A673 (cell line): ENCODE measurements at regions not wholly inside any gene's neighbourhood (a gene's known extent, or its start where the extent isn't known, plus 50 kb on each side); places are given as distances from the start of the nearest gene placed in this dataset.

Experiments
- BruUV-seq: library from RNA; stranded (reverse); fragments of 400-500 nt; replicated peaks from 2 replicates; lab custom pipeline; 2021; lab: Mats Ljungman, UMichigan
- CTCF ChIA-PET: fragments of 300-600 bp; sonication (Branson Sonifier 250); formaldehyde crosslinking; loops from one replicate; lab custom pipeline; 2022; ENCODE audit warnings: antibody characterized with exemption; lab: Charles Lee
- POLR2A ChIA-PET: fragments of 300-600 bp; sonication (Branson Sonifier 250); formaldehyde crosslinking; loops from one replicate; lab custom pipeline; 2022; ENCODE audit warnings: antibody characterized with exemption; ENCODE audit not compliant: low non-redundant PET; lab: Charles Lee
- DNase-seq: peaks from one replicate; pipeline ENCODE4 v3.0.0-alpha.2; 2015; ENCODE audit warnings: low spot score
- H3K27ac ChIP-seq: fragments of 200-600 bp; sonication (generic); 2 replicates; pipeline ENCODE4 v1.5.1; 2016; ENCODE audit warnings: mixed run types, low read depth, mild to moderate bottlenecking, mixed read lengths, antibody characterized with exemption, low read length; ENCODE audit not compliant: poor library complexity, severe bottlenecking
- H3K27me3 ChIP-seq: fragments of 200-600 bp; sonication (generic); replicated peaks from 2 replicates; pipeline ENCODE4 v1.6.1; 2017; ENCODE audit warnings: mixed run types, low read depth, mild to moderate bottlenecking, mixed read lengths, antibody characterized with exemption, low read length; ENCODE audit not compliant: insufficient read depth, poor library complexity
- H3K36me3 ChIP-seq: fragments of 200-600 bp; sonication (generic); 2 replicates; pipeline ENCODE4 v1.6.1; 2016; ENCODE audit warnings: mixed run types, mild to moderate bottlenecking, mixed read lengths, antibody characterized with exemption, low read length; ENCODE audit not compliant: insufficient read depth, poor library complexity, severe bottlenecking
- H3K4me1 ChIP-seq: fragments of 200-600 bp; sonication (generic); 2 replicates; pipeline ENCODE4 v1.6.1; 2017; ENCODE audit warnings: mixed run types, mild to moderate bottlenecking, mixed read lengths, antibody characterized with exemption, low read length; ENCODE audit not compliant: insufficient read depth, poor library complexity, severe bottlenecking
- H3K4me3 ChIP-seq: fragments of 200-600 bp; sonication (generic); 2 replicates; pipeline ENCODE4 v1.5.1; 2016; ENCODE audit warnings: low read depth, mixed run types, mild to moderate bottlenecking, mixed read lengths, low read length; ENCODE audit not compliant: poor library complexity, severe bottlenecking
- H3K9me3 ChIP-seq: fragments of 200-600 bp; sonication (generic); 2 replicates; pipeline ENCODE4 v1.6.1; 2016; ENCODE audit warnings: mixed run types, low read depth, mild to moderate bottlenecking, mixed read lengths, antibody characterized with exemption, low read length; ENCODE audit not compliant: poor library complexity, severe bottlenecking
- EZH2 ChIP-seq: fragments of 200-600 bp; sonication (generic); IDR thresholded peaks from 2 replicates; pipeline ENCODE4 v1.6.1; 2017; ENCODE audit warnings: borderline replicate concordance, low read depth, mild to moderate bottlenecking, mixed read lengths, antibody characterized with exemption, low read length; ENCODE audit not compliant: poor library complexity, severe bottlenecking
- intact Hi-C: fragments of 100-400 bp; cut with micrococcal nuclease; formaldehyde crosslinking; loops from one replicate; pipeline ENCODE4 v1.10.0; 2022; ENCODE audit not compliant: unreplicated experiment
- TF ChIP-seq, protein P1 (sequence below): fragments of 300-800, 200-600 bp; sonication (generic); conservative IDR thresholded peaks from 2 replicates; pipeline ENCODE4 v1.5.1; 2017; ENCODE audit warnings: low read depth, mild to moderate bottlenecking, antibody characterized with exemption, low read length, moderate library complexity, mixed read lengths

DNA sequence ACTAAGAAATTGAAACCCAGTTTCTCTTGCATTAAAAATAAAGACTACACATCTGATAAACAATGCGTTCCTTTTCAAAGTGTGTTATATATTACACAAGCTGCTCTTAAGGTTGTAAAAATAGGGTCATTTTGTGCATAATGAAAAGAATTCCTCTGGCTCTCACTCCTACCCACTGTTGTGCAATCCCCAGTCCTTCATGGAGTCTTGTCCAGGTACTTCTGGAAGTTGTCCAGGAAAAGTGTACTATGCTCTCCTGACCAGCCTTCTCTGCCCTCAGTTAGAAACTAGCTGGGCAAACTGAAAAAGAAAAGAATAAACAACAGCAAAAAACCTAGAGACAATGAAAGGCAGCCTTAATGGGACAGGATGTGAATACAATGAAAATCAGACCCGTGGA, 345.5 kb upstream of the PAPPA start:
- CTCF ChIA-PET, result no interaction called here

DNA sequence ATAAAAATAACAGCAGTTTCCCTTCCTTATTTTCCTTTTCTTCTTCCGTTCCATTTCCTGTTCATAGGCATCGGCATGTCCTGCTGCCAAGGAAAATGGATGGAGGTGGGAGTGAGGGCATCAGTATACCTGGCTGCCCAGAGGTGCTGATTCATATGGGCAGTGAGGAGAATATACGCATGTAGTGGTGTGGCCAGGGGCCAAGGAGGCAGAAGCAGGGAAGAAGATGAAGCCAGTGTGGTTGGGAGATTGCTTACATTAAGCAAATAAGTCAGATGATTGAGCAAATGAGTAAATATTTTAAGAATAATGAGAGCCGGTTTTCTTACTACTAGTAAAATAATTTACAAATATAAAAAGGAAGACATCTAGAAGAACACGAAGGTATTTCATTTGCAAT, 344.9 kb upstream of the PAPPA start:
- Histone ChIP-seq H3K36me3 (no peaks in the 10 kb centered on the region), H3K27me3 (no peaks in the 10 kb centered on the region), H3K4me1 (no peaks in the 10 kb centered on the region), H3K4me3 (no peak overlapping the region), H3K9me3 (no peaks in the 10 kb centered on the region), H3K27ac (no peak overlapping the region)
- DNase-seq, result no peak
- intact Hi-C loops, result no loop called here
- TF ChIP-seq, protein P1, sequence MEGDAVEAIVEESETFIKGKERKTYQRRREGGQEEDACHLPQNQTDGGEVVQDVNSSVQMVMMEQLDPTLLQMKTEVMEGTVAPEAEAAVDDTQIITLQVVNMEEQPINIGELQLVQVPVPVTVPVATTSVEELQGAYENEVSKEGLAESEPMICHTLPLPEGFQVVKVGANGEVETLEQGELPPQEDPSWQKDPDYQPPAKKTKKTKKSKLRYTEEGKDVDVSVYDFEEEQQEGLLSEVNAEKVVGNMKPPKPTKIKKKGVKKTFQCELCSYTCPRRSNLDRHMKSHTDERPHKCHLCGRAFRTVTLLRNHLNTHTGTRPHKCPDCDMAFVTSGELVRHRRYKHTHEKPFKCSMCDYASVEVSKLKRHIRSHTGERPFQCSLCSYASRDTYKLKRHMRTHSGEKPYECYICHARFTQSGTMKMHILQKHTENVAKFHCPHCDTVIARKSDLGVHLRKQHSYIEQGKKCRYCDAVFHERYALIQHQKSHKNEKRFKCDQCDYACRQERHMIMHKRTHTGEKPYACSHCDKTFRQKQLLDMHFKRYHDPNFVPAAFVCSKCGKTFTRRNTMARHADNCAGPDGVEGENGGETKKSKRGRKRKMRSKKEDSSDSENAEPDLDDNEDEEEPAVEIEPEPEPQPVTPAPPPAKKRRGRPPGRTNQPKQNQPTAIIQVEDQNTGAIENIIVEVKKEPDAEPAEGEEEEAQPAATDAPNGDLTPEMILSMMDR, result no peak
- TF ChIP-seq EZH2, result no peak
- ChIA-PET CTCF (no interaction called here), POLR2A (no interaction called here)
- BruUV-seq, result no TSS peak

More for the DNA sequence above, 345.5 kb upstream of the PAPPA start:
- TF ChIP-seq, protein P1, result no peak
- TF ChIP-seq EZH2, result no peak
- no TSS peak for BruUV-seq
- Histone ChIP-seq H3K27me3 (no peaks in the 10 kb centered on the region), H3K36me3 (no peaks in the 10 kb centered on the region), H3K4me1 (no peaks in the 10 kb centered on the region), H3K4me3 (no peak overlapping the region), H3K27ac (no peak overlapping the region), H3K9me3 (no peaks in the 10 kb centered on the region)
- intact Hi-C loops, result no loop called here
- no peak for DNase-seq
- POLR2A ChIA-PET, result no interaction called here

DNA sequence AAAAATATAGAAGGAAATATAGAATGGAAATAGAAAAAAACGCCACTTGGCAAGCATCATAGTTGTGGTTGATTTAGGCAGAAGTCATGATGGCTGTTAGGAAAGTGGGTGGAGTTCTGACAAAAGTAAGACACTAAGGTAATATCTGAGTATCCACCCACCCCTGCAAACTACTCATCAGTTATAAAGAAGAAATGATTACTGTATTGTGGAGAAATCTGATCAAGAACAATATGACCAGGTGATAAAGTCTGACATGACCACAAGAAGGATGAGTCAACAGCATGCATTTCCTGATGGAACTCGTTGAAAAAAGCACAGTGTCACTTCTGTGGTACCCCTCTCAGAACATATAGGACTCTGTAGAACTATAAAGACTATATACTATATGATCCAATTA, 343.4 kb upstream of the PAPPA start:
- DNase-seq, result no peak
- POLR2A ChIA-PET, result no interaction called here
- Histone ChIP-seq H3K36me3 (no peaks in the 10 kb centered on the region), H3K27me3 (no peaks in the 10 kb centered on the region), H3K9me3 (no peaks in the 10 kb centered on the region), H3K27ac (no peak overlapping the region), H3K4me3 (no peak overlapping the region), H3K4me1 (no peaks in the 10 kb centered on the region)
- CTCF ChIA-PET, result no interaction called here
- intact Hi-C loops, result no loop called here
- TF ChIP-seq, protein P1, result no peak
- TF ChIP-seq EZH2, result no peak
- no TSS peak for BruUV-seq
